ENCODE measurements at regions not wholly inside any gene's neighbourhood (a gene's known extent, or its start where the extent isn't known, plus 50 kb on each side); places are given as distances from the start of the nearest gene placed in this dataset.

- no peak for TF ChIP-seq CTCF (IDR thresholded peaks at IDR 0.05; ENCODE audit: insufficient read depth, missing control alignments)
- no peak for DNase-seq (ENCODE audit: insufficient read length, low spot score)
- FAIRE-seq, result no peak
Measured at GRCh38 chr18:45284174-45284573, 331.1 kb upstream of the SLC14A2 start.

GRCh38 chr18:45284851-45285250, 330.4 kb upstream of the SLC14A2 start:
- no peak for FAIRE-seq

GRCh38 chr18:45285251-45285650, 330.0 kb upstream of the SLC14A2 start:
- TF ChIP-seq CTCF (IDR thresholded peaks at IDR 0.05; ENCODE audit: insufficient read depth, missing control alignments), result no peak
- DNase-seq (ENCODE audit: insufficient read length, low spot score) (no peak), FAIRE-seq (no peak)

More at GRCh38 chr18:45284851-45285250, 330.4 kb upstream of the SLC14A2 start:
- no peak for DNase-seq (ENCODE audit: insufficient read length, low spot score)
- no peak for TF ChIP-seq CTCF (IDR thresholded peaks at IDR 0.05; ENCODE audit: insufficient read depth, missing control alignments)

GRCh38 chr18:45286431-45286830, 328.8 kb upstream of the SLC14A2 start:
- DNase-seq (ENCODE audit: insufficient read length, low spot score), result no peak
- no peak for FAIRE-seq
- TF ChIP-seq CTCF (IDR thresholded peaks at IDR 0.05; ENCODE audit: insufficient read depth, missing control alignments), result no peak

GRCh38 chr18:45287531-45287930, 327.7 kb upstream of the SLC14A2 start:
- no peak for DNase-seq (ENCODE audit: insufficient read length, low spot score)
- TF ChIP-seq CTCF (IDR thresholded peaks at IDR 0.05; ENCODE audit: insufficient read depth, missing control alignments), result no peak
- FAIRE-seq, result no peak

- FAIRE-seq (no peak), DNase-seq (ENCODE audit: insufficient read length, low spot score) (no peak)
- TF ChIP-seq CTCF (IDR thresholded peaks at IDR 0.05; ENCODE audit: insufficient read depth, missing control alignments), result no peak
Measured at GRCh38 chr18:45290364-45290763, 324.9 kb upstream of the SLC14A2 start.

- DNase-seq (ENCODE audit: insufficient read length, low spot score) (no peak), FAIRE-seq (no peak)
- no peak for TF ChIP-seq CTCF (IDR thresholded peaks at IDR 0.05; ENCODE audit: insufficient read depth, missing control alignments)
Measured at GRCh38 chr18:45291621-45292615, 323.4 kb upstream of the SLC14A2 start.
